Mesothelial cell of epicardium (in vitro differentiated cells): ENCODE measurements at regions not wholly inside any gene's neighbourhood (a gene's known extent, or its start where the extent isn't known, plus 50 kb on each side); places are given as distances from the start of the nearest gene placed in this dataset.

ENCODE experiments used
- DNase-seq, 2 experiments: peaks; one replicate each; pipeline ENCODE4 v3.0.0; 2021; ENCODE audit warnings: low spot score in 2 of 2; ENCODE audit not compliant: unreplicated experiment in 2 of 2
- H3K27ac Mint-ChIP-seq: 2 replicates; pipeline ENCODE4 v1.8.0; 2021; ENCODE audit warnings: mixed read lengths
- H3K27me3 Mint-ChIP-seq: 2 replicates; pipeline ENCODE4 v1.8.0; 2021; ENCODE audit warnings: low read depth, mixed read lengths
- H3K36me3 Mint-ChIP-seq: 2 replicates; pipeline ENCODE4 v1.8.0; 2021; ENCODE audit warnings: mixed read lengths
- H3K4me1 Mint-ChIP-seq: 2 replicates; pipeline ENCODE4 v1.8.0; 2021; ENCODE audit warnings: mixed read lengths
- H3K4me3 Mint-ChIP-seq: 2 replicates; pipeline ENCODE4 v1.8.0; 2021; ENCODE audit warnings: mild to moderate bottlenecking, moderate library complexity, mixed read lengths
- H3K9me3 Mint-ChIP-seq: 2 replicates; pipeline ENCODE4 v1.8.0; 2021; ENCODE audit warnings: mixed read lengths
- CTCF ChIP-seq: fragments of 200-600 bp; sonication (generic); IDR thresholded peaks from one replicate; pipeline ENCODE4 v1.5.0; 2021; ENCODE audit warnings: antibody characterized with exemption; ENCODE audit not compliant: unreplicated experiment

- DNase-seq: no peak
- no peak overlapping the region for H3K4me3 Mint-ChIP-seq
- H3K27ac Mint-ChIP-seq: no peak overlapping the region
- no peaks in the 10 kb centered on the region for H3K27me3 Mint-ChIP-seq
- peaks cover 59% of the 10 kb centered on the region for H3K4me1 Mint-ChIP-seq
- H3K9me3 Mint-ChIP-seq: no peaks in the 10 kb centered on the region
- TF ChIP-seq CTCF: no peak
- H3K36me3 Mint-ChIP-seq: no peaks in the 10 kb centered on the region
Observed at GRCh38 chr16:85457366-85457765, 155.8 kb upstream of the GSE1 start.

GRCh38 chr16:85458968-85459367 lies 154.2 kb upstream of the GSE1 start:
- DNase-seq: no peak
- Mint-ChIP-seq H3K27me3 (no peaks in the 10 kb centered on the region), H3K9me3 (no peaks in the 10 kb centered on the region), H3K36me3 (no peaks in the 10 kb centered on the region), H3K27ac (no peak overlapping the region), H3K4me3 (no peak overlapping the region), H3K4me1 (peaks cover 62% of the 10 kb centered on the region)
- no peak for TF ChIP-seq CTCF

- H3K4me1 Mint-ChIP-seq: peaks cover 65% of the 10 kb centered on the region
- TF ChIP-seq CTCF: no peak
- no peak overlapping the region for H3K4me3 Mint-ChIP-seq
- no peak for DNase-seq
- no peaks in the 10 kb centered on the region for H3K9me3 Mint-ChIP-seq
- H3K36me3 Mint-ChIP-seq: no peaks in the 10 kb centered on the region
- no peaks in the 10 kb centered on the region for H3K27me3 Mint-ChIP-seq
- peak overlapping the region; percentile 79 for H3K27ac Mint-ChIP-seq
Observed at GRCh38 chr16:85459529-85460251, 153.4 kb upstream of the GSE1 start.

- Mint-ChIP-seq H3K27me3 (no peaks in the 10 kb centered on the region), H3K27ac (peak overlapping the region; percentile 79), H3K9me3 (no peaks in the 10 kb centered on the region), H3K36me3 (peaks cover under 1% of the 10 kb centered on the region), H3K4me3 (peak overlapping the region; percentile 19), H3K4me1 (peaks cover 64% of the 10 kb centered on the region)
- no peak for TF ChIP-seq CTCF
- DNase-seq: no peak
Observed at GRCh38 chr16:85460252-85461021, 152.7 kb upstream of the GSE1 start.

GRCh38 chr16:85461022-85461813 lies 151.9 kb upstream of the GSE1 start:
- H3K27ac Mint-ChIP-seq: peak overlapping the region; percentile 79

More at GRCh38 chr16:85461022-85461813, 151.9 kb upstream of the GSE1 start:
- peaks cover 62% of the 10 kb centered on the region for H3K4me1 Mint-ChIP-seq
- H3K36me3 Mint-ChIP-seq: peaks cover 2% of the 10 kb centered on the region
- H3K27me3 Mint-ChIP-seq: no peaks in the 10 kb centered on the region
- no peak for DNase-seq
- TF ChIP-seq CTCF: no peak
- no peaks in the 10 kb centered on the region for H3K9me3 Mint-ChIP-seq
- H3K4me3 Mint-ChIP-seq: peak overlapping the region; percentile 80
